Keratinocyte (primary cell): ENCODE measurements at regions not wholly inside any gene's neighbourhood (a gene's known extent, or its start where the extent isn't known, plus 50 kb on each side); places are given as distances from the start of the nearest gene placed in this dataset.

Source experiments
- DNase-seq: peaks from one replicate; pipeline ENCODE4 v3.0.0-alpha.2; 2011; ENCODE audit warnings: low read depth, missing footprints, low spot score
- FAIRE-seq: peaks from 2 replicates; lab custom pipeline; 2011; peaks lifted over from hg19 to GRCh38; lab: Jason Lieb, UNC
- H2AFZ ChIP-seq: 2 replicates; pipeline ENCODE4 v1.6.0; 2012; ENCODE audit warnings: low read length, control low read depth, inconsistent platforms; ENCODE audit not compliant: control insufficient read depth
- H3K27ac ChIP-seq: 2 replicates; pipeline ENCODE4 v1.5.1; 2011; ENCODE audit warnings: low read length; ENCODE audit not compliant: control insufficient read depth, insufficient read depth
- H3K27me3 ChIP-seq: 3 replicates; pipeline ENCODE4 v1.6.0; 2011; ENCODE audit warnings: low read length; ENCODE audit not compliant: control insufficient read depth, insufficient read depth; ENCODE audit errors: extremely low read depth
- H3K36me3 ChIP-seq, 2 experiments: 2 replicates in 1 of 2; 3 replicates in 1 of 2; pipeline ENCODE4 v1.5.1; 2011; ENCODE audit warnings: low read length in 2 of 2, mild to moderate bottlenecking in 1 of 2; ENCODE audit not compliant: control insufficient read depth in 2 of 2, insufficient read depth in 2 of 2; ENCODE audit errors: extremely low read depth in 1 of 2
- H3K4me1 ChIP-seq: 3 replicates; pipeline ENCODE4 v1.5.1; 2011; ENCODE audit warnings: low read length; ENCODE audit not compliant: control insufficient read depth, insufficient read depth; ENCODE audit errors: extremely low read depth
- H3K4me2 ChIP-seq: 3 replicates; pipeline ENCODE4 v1.6.0; 2011; ENCODE audit warnings: low read depth, low read length; ENCODE audit not compliant: control insufficient read depth, insufficient read depth; ENCODE audit errors: extremely low read depth
- H3K4me3 ChIP-seq, 3 experiments: fragments of 200-600 bp in 1 of 3; sonication (generic) in 1 of 3; 2 replicates in 2 of 3; 3 replicates in 1 of 3; pipeline ENCODE4 v1.5.1; 2011 to 2016; ENCODE audit warnings: low read length in 3 of 3, mild to moderate bottlenecking in 3 of 3, control low read depth in 2 of 3, inconsistent platforms in 1 of 3, low read depth in 1 of 3, mixed read lengths in 1 of 3, mixed run types in 1 of 3, moderate library complexity in 1 of 3; ENCODE audit not compliant: control insufficient read depth in 2 of 3, insufficient read depth in 2 of 3; ENCODE audit errors: extremely low read depth in 1 of 3
- H3K79me2 ChIP-seq: 2 replicates; pipeline ENCODE4 v1.6.0; 2012; ENCODE audit warnings: low read length; ENCODE audit not compliant: control insufficient read depth, insufficient read depth
- H3K9ac ChIP-seq: 3 replicates; pipeline ENCODE4 v1.6.0; 2011; ENCODE audit warnings: low read length; ENCODE audit not compliant: control insufficient read depth, insufficient read depth; ENCODE audit errors: extremely low read depth
- H3K9me1 ChIP-seq: 3 replicates; pipeline ENCODE4 v1.6.0; 2011; ENCODE audit warnings: low read length; ENCODE audit not compliant: control insufficient read depth, insufficient read depth; ENCODE audit errors: extremely low read depth
- H3K9me3 ChIP-seq: 2 replicates; pipeline ENCODE4 v1.5.1; 2012; ENCODE audit warnings: low read depth, low read length; ENCODE audit not compliant: control insufficient read depth
- H4K20me1 ChIP-seq: 3 replicates; pipeline ENCODE4 v1.6.0; 2011; ENCODE audit warnings: low read length; ENCODE audit not compliant: control insufficient read depth, insufficient read depth; ENCODE audit errors: extremely low read depth
- CTCF ChIP-seq, 3 experiments: IDR thresholded peaks in 1 of 3; conservative IDR thresholded peaks in 1 of 3; optimal IDR thresholded peaks in 1 of 3; 2 replicates in 2 of 3; 3 replicates in 1 of 3; pipeline versions ENCODE3 to v1.5.1; 2011; ENCODE audit warnings: low read length in 3 of 3, mild to moderate bottlenecking in 3 of 3, moderate library complexity in 2 of 3, control low read depth in 1 of 3, inconsistent platforms in 1 of 3; ENCODE audit not compliant: insufficient read depth in 2 of 3; ENCODE audit errors: extremely low read depth in 1 of 3
- EZH2 ChIP-seq: IDR thresholded peaks from one replicate; pipeline ENCODE4 v1.6.1; 2012; ENCODE audit warnings: inconsistent platforms, mild to moderate bottlenecking, low read length, moderate library complexity
- dilution Hi-C: fragments of 300-500 bp; cut with MboI; formaldehyde crosslinking; loops from one replicate; pipeline ENCODE4 v1.7.0; 2020; ENCODE audit warnings: low sequenced_read_pairs; ENCODE audit not compliant: extremely low pct_ligation_motif_present

GRCh38 chr10:2871673-2872219, 195.6 kb upstream of the PFKP start:
- Histone ChIP-seq H3K9ac (no peak overlapping the region), H3K9me3 (peaks cover 2% of the 10 kb centered on the region), H3K4me2 (no peak overlapping the region), H3K4me1 (no peaks in the 10 kb centered on the region), H4K20me1 (no peaks in the 10 kb centered on the region), H3K9me1 (no peaks in the 10 kb centered on the region), H2AFZ (no peak overlapping the region), H3K27me3 (no peaks in the 10 kb centered on the region), H3K4me3 (no peak overlapping the region), H3K79me2 (no peaks in the 10 kb centered on the region), H3K36me3 (no peaks in the 10 kb centered on the region), H3K27ac (no peak overlapping the region)
- no peak for FAIRE-seq
- TF ChIP-seq CTCF (optimal IDR thresholded peaks at IDR 0.05 in 1 of 3, IDR thresholded peaks at IDR 0.05 in 1 of 3, conservative IDR thresholded peaks at IDR 0.05 in 1 of 3; ENCODE audit: extremely low read depth in 1 of 3, insufficient read depth in 2 of 3, low read length in 3 of 3) (no peak), EZH2 (no peak)
- DNase-seq: no peak
- dilution Hi-C loops: no loop called here

- dilution Hi-C loops: no loop called here
- H3K9me3 ChIP-seq: peaks cover 2% of the 10 kb centered on the region
- H3K9ac ChIP-seq: no peak overlapping the region
- H3K36me3 ChIP-seq: no peaks in the 10 kb centered on the region
- no peaks in the 10 kb centered on the region for H3K79me2 ChIP-seq
- no peak overlapping the region for H3K4me2 ChIP-seq
- no peak overlapping the region for H3K4me3 ChIP-seq
- no peak overlapping the region for H3K27ac ChIP-seq
- no peaks in the 10 kb centered on the region for H3K27me3 ChIP-seq
- no peaks in the 10 kb centered on the region for H3K4me1 ChIP-seq
- no peak for TF ChIP-seq CTCF (optimal IDR thresholded peaks at IDR 0.05 in 1 of 3, IDR thresholded peaks at IDR 0.05 in 1 of 3, conservative IDR thresholded peaks at IDR 0.05 in 1 of 3; ENCODE audit: extremely low read depth in 1 of 3, insufficient read depth in 2 of 3, low read length in 3 of 3)
- FAIRE-seq (no peak), DNase-seq (no peak)
- H3K9me1 ChIP-seq: no peaks in the 10 kb centered on the region
- H4K20me1 ChIP-seq: no peaks in the 10 kb centered on the region
- no peak overlapping the region for H2AFZ ChIP-seq
Observed at GRCh38 chr10:2870654-2871053, 196.7 kb upstream of the PFKP start.
